ENCODE measurements at regions not wholly inside any gene's neighbourhood (a gene's known extent, or its start where the extent isn't known, plus 50 kb on each side); places are given as distances from the start of the nearest gene placed in this dataset.

GRCh38 chr12:25625146-25625545 lies 72.1 kb upstream of the LMNTD1 start:
- TF ChIP-seq, protein P1, sequence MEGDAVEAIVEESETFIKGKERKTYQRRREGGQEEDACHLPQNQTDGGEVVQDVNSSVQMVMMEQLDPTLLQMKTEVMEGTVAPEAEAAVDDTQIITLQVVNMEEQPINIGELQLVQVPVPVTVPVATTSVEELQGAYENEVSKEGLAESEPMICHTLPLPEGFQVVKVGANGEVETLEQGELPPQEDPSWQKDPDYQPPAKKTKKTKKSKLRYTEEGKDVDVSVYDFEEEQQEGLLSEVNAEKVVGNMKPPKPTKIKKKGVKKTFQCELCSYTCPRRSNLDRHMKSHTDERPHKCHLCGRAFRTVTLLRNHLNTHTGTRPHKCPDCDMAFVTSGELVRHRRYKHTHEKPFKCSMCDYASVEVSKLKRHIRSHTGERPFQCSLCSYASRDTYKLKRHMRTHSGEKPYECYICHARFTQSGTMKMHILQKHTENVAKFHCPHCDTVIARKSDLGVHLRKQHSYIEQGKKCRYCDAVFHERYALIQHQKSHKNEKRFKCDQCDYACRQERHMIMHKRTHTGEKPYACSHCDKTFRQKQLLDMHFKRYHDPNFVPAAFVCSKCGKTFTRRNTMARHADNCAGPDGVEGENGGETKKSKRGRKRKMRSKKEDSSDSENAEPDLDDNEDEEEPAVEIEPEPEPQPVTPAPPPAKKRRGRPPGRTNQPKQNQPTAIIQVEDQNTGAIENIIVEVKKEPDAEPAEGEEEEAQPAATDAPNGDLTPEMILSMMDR (IDR thresholded peaks at IDR 0.05; ENCODE audit: low read depth, low read length), result no peak
- TF ChIP-seq, protein P2, sequence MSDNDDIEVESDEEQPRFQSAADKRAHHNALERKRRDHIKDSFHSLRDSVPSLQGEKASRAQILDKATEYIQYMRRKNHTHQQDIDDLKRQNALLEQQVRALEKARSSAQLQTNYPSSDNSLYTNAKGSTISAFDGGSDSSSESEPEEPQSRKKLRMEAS (IDR thresholded peaks at IDR 0.05; ENCODE audit: low read depth, low read length), result no peak
